ENCODE measurements at regions not wholly inside any gene's neighbourhood (a gene's known extent, or its start where the extent isn't known, plus 50 kb on each side); places are given as distances from the start of the nearest gene placed in this dataset.

DNA sequence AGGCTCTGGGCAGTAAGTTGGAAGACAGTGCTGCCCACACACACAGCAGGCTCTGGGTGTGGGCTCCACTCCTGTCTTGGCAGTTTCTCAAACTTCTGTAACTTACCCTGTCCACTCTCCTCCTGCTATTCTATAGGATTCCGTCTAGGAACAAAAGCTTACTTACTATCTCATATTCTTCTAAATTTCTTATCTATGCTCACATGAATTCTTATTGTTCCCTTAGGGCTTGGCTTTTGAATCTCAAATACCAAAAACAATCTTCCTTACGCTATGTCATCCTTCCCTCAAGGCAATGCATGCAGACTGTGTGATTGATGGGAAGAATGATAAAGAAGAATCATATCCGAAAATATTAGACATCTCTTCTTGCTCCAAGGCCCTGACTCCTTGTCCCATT lies 425.9 kb upstream of the ONECUT1 start:
- TF ChIP-seq, protein P1, sequence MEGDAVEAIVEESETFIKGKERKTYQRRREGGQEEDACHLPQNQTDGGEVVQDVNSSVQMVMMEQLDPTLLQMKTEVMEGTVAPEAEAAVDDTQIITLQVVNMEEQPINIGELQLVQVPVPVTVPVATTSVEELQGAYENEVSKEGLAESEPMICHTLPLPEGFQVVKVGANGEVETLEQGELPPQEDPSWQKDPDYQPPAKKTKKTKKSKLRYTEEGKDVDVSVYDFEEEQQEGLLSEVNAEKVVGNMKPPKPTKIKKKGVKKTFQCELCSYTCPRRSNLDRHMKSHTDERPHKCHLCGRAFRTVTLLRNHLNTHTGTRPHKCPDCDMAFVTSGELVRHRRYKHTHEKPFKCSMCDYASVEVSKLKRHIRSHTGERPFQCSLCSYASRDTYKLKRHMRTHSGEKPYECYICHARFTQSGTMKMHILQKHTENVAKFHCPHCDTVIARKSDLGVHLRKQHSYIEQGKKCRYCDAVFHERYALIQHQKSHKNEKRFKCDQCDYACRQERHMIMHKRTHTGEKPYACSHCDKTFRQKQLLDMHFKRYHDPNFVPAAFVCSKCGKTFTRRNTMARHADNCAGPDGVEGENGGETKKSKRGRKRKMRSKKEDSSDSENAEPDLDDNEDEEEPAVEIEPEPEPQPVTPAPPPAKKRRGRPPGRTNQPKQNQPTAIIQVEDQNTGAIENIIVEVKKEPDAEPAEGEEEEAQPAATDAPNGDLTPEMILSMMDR (IDR thresholded peaks at IDR 0.05; ENCODE audit: borderline replicate concordance, extremely low read depth, low read length, poor library complexity, severe bottlenecking): no peak
- no peak for TF ChIP-seq EZH2 (IDR thresholded peaks at IDR 0.05; ENCODE audit: borderline replicate concordance, low read depth, low read length, severe bottlenecking)
- ATAC-seq (ENCODE audit: insufficient read depth, low read depth): no peak
- H3K9me3 ChIP-seq (ENCODE audit: insufficient read depth, low read length, severe bottlenecking): no peaks in the 10 kb centered on the region

DNA sequence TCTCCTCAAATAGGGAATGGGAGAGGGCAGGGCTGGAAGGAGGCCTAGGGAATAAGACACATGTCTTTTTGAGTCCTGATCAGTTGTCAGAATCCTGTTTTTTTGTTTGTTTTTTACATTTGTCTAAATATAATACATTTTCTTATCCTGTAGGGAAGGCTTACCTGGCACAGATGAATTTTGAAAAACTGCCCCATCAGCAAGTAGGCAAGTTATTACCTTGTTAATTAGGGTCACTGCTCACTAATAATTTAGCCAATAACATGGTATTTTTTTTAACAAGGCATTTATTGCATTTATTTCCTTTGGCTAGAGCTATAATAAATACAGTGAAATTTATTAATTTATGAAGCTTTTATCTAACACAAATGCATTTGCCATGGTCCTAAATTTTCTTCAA lies 423.2 kb upstream of the ONECUT1 start:
- ATAC-seq (ENCODE audit: insufficient read depth, low read depth) (no peak), DNase-seq (no peak)

More for the DNA sequence above, 425.9 kb upstream of the ONECUT1 start:
- Histone ChIP-seq H3K4me2 (ENCODE audit: insufficient read depth, low read length) (no peak overlapping the region), H4K20me1 (ENCODE audit: insufficient read depth, low read length) (no peaks in the 10 kb centered on the region), H3K27ac (ENCODE audit: low read length) (no peak overlapping the region), H2AFZ (ENCODE audit: low read depth, low read length) (no peak overlapping the region), H3K9ac (ENCODE audit: low read depth, low read length) (no peak overlapping the region), H3K79me2 (ENCODE audit: insufficient read depth, low read length) (no peaks in the 10 kb centered on the region), H3K27me3 (ENCODE audit: insufficient read depth, low read length, poor library complexity) (no peaks in the 10 kb centered on the region), H3K4me1 (ENCODE audit: insufficient read depth, low read length) (no peaks in the 10 kb centered on the region), H3K4me3 (ENCODE audit: low read depth in 1 of 2, low read length in 2 of 2) (no peak overlapping the region), H3K36me3 (ENCODE audit: insufficient read depth, low read length) (no peaks in the 10 kb centered on the region)
- DNase-seq: no peak

DNA sequence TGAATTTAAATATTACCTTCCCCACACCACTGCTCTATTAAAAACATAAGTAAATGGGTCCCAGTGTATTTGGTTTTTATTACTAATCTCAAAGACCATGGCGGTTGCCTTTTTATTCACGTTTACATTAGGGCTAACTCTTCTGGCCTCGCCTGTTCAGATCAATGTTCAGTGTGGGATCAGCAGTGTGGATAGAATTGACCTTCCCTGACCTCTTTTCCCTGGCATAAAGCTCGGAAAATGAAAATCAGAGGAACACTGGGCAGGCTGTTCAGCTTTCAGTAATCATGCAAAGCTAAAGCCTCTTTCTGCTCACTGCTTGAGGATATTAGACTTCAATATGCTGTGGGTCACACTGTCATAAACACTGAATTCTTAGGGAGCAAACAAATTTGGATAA lies 422.6 kb upstream of the ONECUT1 start:
- Histone ChIP-seq H3K4me1 (ENCODE audit: insufficient read depth, low read length) (no peaks in the 10 kb centered on the region), H4K20me1 (ENCODE audit: insufficient read depth, low read length) (no peaks in the 10 kb centered on the region), H3K27me3 (ENCODE audit: insufficient read depth, low read length, poor library complexity) (no peaks in the 10 kb centered on the region), H3K4me3 (ENCODE audit: low read depth in 1 of 2, low read length in 2 of 2) (no peak overlapping the region), H3K27ac (ENCODE audit: low read length) (no peak overlapping the region), H3K79me2 (ENCODE audit: insufficient read depth, low read length) (no peaks in the 10 kb centered on the region), H3K4me2 (ENCODE audit: insufficient read depth, low read length) (no peak overlapping the region), H2AFZ (ENCODE audit: low read depth, low read length) (no peak overlapping the region), H3K9ac (ENCODE audit: low read depth, low read length) (no peak overlapping the region), H3K36me3 (ENCODE audit: insufficient read depth, low read length) (no peaks in the 10 kb centered on the region), H3K9me3 (ENCODE audit: insufficient read depth, low read length, severe bottlenecking) (no peaks in the 10 kb centered on the region)
- no peak for DNase-seq
- no peak for ATAC-seq (ENCODE audit: insufficient read depth, low read depth)
- TF ChIP-seq, protein P1 (IDR thresholded peaks at IDR 0.05; ENCODE audit: borderline replicate concordance, extremely low read depth, low read length, poor library complexity, severe bottlenecking): no peak
- no peak for TF ChIP-seq EZH2 (IDR thresholded peaks at IDR 0.05; ENCODE audit: borderline replicate concordance, low read depth, low read length, severe bottlenecking)

More for the DNA sequence above, 423.2 kb upstream of the ONECUT1 start:
- no peaks in the 10 kb centered on the region for H4K20me1 ChIP-seq (ENCODE audit: insufficient read depth, low read length)
- TF ChIP-seq, protein P1 (IDR thresholded peaks at IDR 0.05; ENCODE audit: borderline replicate concordance, extremely low read depth, low read length, poor library complexity, severe bottlenecking): no peak
- no peak for TF ChIP-seq EZH2 (IDR thresholded peaks at IDR 0.05; ENCODE audit: borderline replicate concordance, low read depth, low read length, severe bottlenecking)
- no peaks in the 10 kb centered on the region for H3K36me3 ChIP-seq (ENCODE audit: insufficient read depth, low read length)
- no peaks in the 10 kb centered on the region for H3K27me3 ChIP-seq (ENCODE audit: insufficient read depth, low read length, poor library complexity)
- no peaks in the 10 kb centered on the region for H3K4me1 ChIP-seq (ENCODE audit: insufficient read depth, low read length)
- H3K9me3 ChIP-seq (ENCODE audit: insufficient read depth, low read length, severe bottlenecking): no peaks in the 10 kb centered on the region
- no peak overlapping the region for H3K27ac ChIP-seq (ENCODE audit: low read length)
- no peak overlapping the region for H2AFZ ChIP-seq (ENCODE audit: low read depth, low read length)
- H3K4me3 ChIP-seq (ENCODE audit: low read depth in 1 of 2, low read length in 2 of 2): no peak overlapping the region
- H3K9ac ChIP-seq (ENCODE audit: low read depth, low read length): no peak overlapping the region
- H3K4me2 ChIP-seq (ENCODE audit: insufficient read depth, low read length): no peak overlapping the region
- no peaks in the 10 kb centered on the region for H3K79me2 ChIP-seq (ENCODE audit: insufficient read depth, low read length)

DNA sequence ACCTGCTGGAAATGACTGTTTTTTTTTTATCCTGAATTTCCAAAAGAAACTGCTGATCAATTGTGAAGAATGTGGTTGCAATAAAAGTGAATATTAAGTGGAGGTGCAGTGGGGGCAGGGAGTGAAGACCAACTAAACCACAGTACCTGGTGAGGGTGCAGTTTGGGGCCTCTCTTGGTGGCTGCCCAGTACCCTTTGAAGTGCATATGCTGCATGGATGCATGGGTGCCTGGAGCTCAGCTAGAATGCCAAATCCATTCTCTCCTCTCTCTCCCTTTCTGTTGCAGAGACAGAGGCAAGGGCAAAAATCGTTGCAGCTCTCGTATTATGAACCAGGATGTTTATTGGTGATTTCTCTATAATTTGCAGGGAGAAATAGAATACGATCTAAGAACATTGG lies 420.5 kb upstream of the ONECUT1 start:
- DNase-seq (no peak), ATAC-seq (ENCODE audit: insufficient read depth, low read depth) (no peak; the same call in 2 of the 3 replicates)
- Histone ChIP-seq H3K27me3 (ENCODE audit: insufficient read depth, low read length, poor library complexity) (no peaks in the 10 kb centered on the region), H3K4me1 (ENCODE audit: insufficient read depth, low read length) (no peaks in the 10 kb centered on the region), H3K4me3 (ENCODE audit: low read depth in 1 of 2, low read length in 2 of 2) (no peak overlapping the region), H3K36me3 (ENCODE audit: insufficient read depth, low read length) (no peaks in the 10 kb centered on the region), H3K27ac (ENCODE audit: low read length) (no peak overlapping the region), H3K9ac (ENCODE audit: low read depth, low read length) (no peak overlapping the region), H4K20me1 (ENCODE audit: insufficient read depth, low read length) (no peaks in the 10 kb centered on the region), H3K9me3 (ENCODE audit: insufficient read depth, low read length, severe bottlenecking) (no peaks in the 10 kb centered on the region), H3K79me2 (ENCODE audit: insufficient read depth, low read length) (no peaks in the 10 kb centered on the region), H2AFZ (ENCODE audit: low read depth, low read length) (no peak overlapping the region), H3K4me2 (ENCODE audit: insufficient read depth, low read length) (no peak overlapping the region)
- no peak for TF ChIP-seq EZH2 (IDR thresholded peaks at IDR 0.05; ENCODE audit: borderline replicate concordance, low read depth, low read length, severe bottlenecking)
- TF ChIP-seq, protein P1 (IDR thresholded peaks at IDR 0.05; ENCODE audit: borderline replicate concordance, extremely low read depth, low read length, poor library complexity, severe bottlenecking): no peak
